B cell (primary cell): ENCODE measurements at regions not wholly inside any gene's neighbourhood (a gene's known extent, or its start where the extent isn't known, plus 50 kb on each side); places are given as distances from the start of the nearest gene placed in this dataset.

Experiments used
- ATAC-seq: fragments of 200-7000 bp; cut with Tn5 transposase; one replicate; pipeline ENCODE4 v1.10.0; 2021; ENCODE audit warnings: low read depth, mild to moderate bottlenecking, moderate number of reproducible peaks, moderate library complexity
- CTCF ChIA-PET: fragments of 350-600 bp; sonication (Branson Sonifier 250); formaldehyde crosslinking; loops from one replicate; lab custom pipeline; 2021; ENCODE audit warnings: antibody characterized with exemption, inconsistent platforms; lab: Charles Lee
- POLR2A ChIA-PET: fragments of 350-600 bp; sonication (Branson Sonifier 250); formaldehyde crosslinking; loops from one replicate; lab custom pipeline; 2021; ENCODE audit warnings: antibody characterized with exemption; lab: Charles Lee
- DNase-seq: peaks from one replicate; pipeline ENCODE4 v3.0.0; 2013
- H2AFZ ChIP-seq: 2 replicates; pipeline ENCODE4 v1.6.1; 2012; ENCODE audit warnings: mild to moderate bottlenecking, low read depth, low read length; ENCODE audit not compliant: insufficient read depth, poor library complexity, severe bottlenecking
- H3K27ac ChIP-seq, 2 donors: 1 replicate in 1 of 2; 2 replicates in 1 of 2; pipeline ENCODE4 v1.5.1; 2012 to 2013; ENCODE audit warnings: low read length in 2 of 2, mild to moderate bottlenecking in 2 of 2, moderate library complexity in 1 of 2
- H3K27me3 ChIP-seq, 4 experiments: fragments of 200-600 bp in 1 of 4; sonication (generic) in 1 of 4; replicated peaks in 1 of 4; 1 replicate in 2 of 4; 2 replicates in 2 of 4; pipeline versions ENCODE4 v1.6.1 to v1.7.0; 2013 to 2016; ENCODE audit warnings: low read length in 3 of 4, mild to moderate bottlenecking in 2 of 4, mixed read lengths in 1 of 4, moderate library complexity in 1 of 4; ENCODE audit not compliant: insufficient read depth in 4 of 4, control insufficient read depth in 3 of 4; ENCODE audit errors: control extremely low read depth in 1 of 4
- H3K36me3 ChIP-seq, 2 experiments: replicated peaks in 1 of 2; 1 replicate in 1 of 2; 2 replicates in 1 of 2; pipeline versions ENCODE4 v1.6.1 to v1.7.1; 2013; ENCODE audit warnings: low read length in 1 of 2; ENCODE audit not compliant: insufficient read depth in 2 of 2, control insufficient read depth in 1 of 2; ENCODE audit errors: control extremely low read depth in 1 of 2, extremely low read depth in 1 of 2
- H3K4me1 ChIP-seq, 2 donors: fragments of 200-600 bp in 1 of 2; sonication (generic) in 1 of 2; 1 replicate in 1 of 2; 2 replicates in 1 of 2; pipeline versions ENCODE4 v1.5.1 to v1.6.1; 2013 to 2017; ENCODE audit warnings: low read length in 2 of 2; ENCODE audit not compliant: control insufficient read depth in 2 of 2, insufficient read depth in 2 of 2
- H3K4me2 ChIP-seq: replicated peaks from 2 replicates; pipeline ENCODE3; 2012; ENCODE audit warnings: mild to moderate bottlenecking, low read depth, low read length; ENCODE audit not compliant: poor library complexity, severe bottlenecking
- H3K4me3 ChIP-seq, 5 experiments: fragments of 200-600 bp in 1 of 5; sonication (generic) in 1 of 5; 1 replicate in 3 of 5; 2 replicates in 2 of 5; pipeline versions ENCODE4 v1.5.1 to v1.7.0; 2011 to 2016; ENCODE audit warnings: low read length in 4 of 5, mild to moderate bottlenecking in 4 of 5, low read depth in 2 of 5, control low read depth in 1 of 5, moderate library complexity in 1 of 5; ENCODE audit not compliant: insufficient read depth in 1 of 5; ENCODE audit errors: control extremely low read depth in 1 of 5, extremely low read depth in 1 of 5
- H3K79me2 ChIP-seq: fragments of 200-600 bp; sonication (generic); one replicate; pipeline ENCODE4 v1.6.0; 2016; ENCODE audit warnings: low read length; ENCODE audit not compliant: control insufficient read depth, insufficient read depth
- H3K9ac ChIP-seq: fragments of 200-600 bp; sonication (generic); 2 replicates; pipeline ENCODE4 v1.6.1; 2017; ENCODE audit warnings: mild to moderate bottlenecking, low read length, moderate library complexity
- H3K9me3 ChIP-seq, 3 donors: one replicate each; pipeline versions ENCODE4 v1.6.1 to v1.7.1; 2013; ENCODE audit warnings: low read length in 2 of 3; ENCODE audit not compliant: control insufficient read depth in 2 of 3, insufficient read depth in 1 of 3; ENCODE audit errors: control extremely low read depth in 1 of 3
- H4K20me1 ChIP-seq: 2 replicates; pipeline ENCODE4 v1.6.0; 2012; ENCODE audit warnings: mild to moderate bottlenecking, low read length; ENCODE audit not compliant: insufficient read depth, control insufficient read depth, poor library complexity, severe bottlenecking
- H3K27ac Mint-ChIP-seq: one replicate; pipeline ENCODE4 v1.8.0; 2021; ENCODE audit warnings: mixed read lengths
- H3K27me3 Mint-ChIP-seq: one replicate; pipeline ENCODE4 v1.8.0; 2021; ENCODE audit warnings: mixed read lengths
- H3K4me1 Mint-ChIP-seq: one replicate; pipeline ENCODE4 v1.8.0; 2021; ENCODE audit warnings: mixed read lengths
- H3K4me3 Mint-ChIP-seq: one replicate; pipeline ENCODE4 v1.8.0; 2021; ENCODE audit warnings: mixed read lengths
- H3K9me3 Mint-ChIP-seq: one replicate; pipeline ENCODE4 v1.8.0; 2022; ENCODE audit warnings: mixed read lengths; ENCODE audit not compliant: insufficient read depth
- CTCF ChIP-seq: fragments of 200-600 bp; IDR thresholded peaks from one replicate; pipeline ENCODE4 v1.8.0; 2022; ENCODE audit warnings: antibody characterized with exemption, mild to moderate bottlenecking
- EZH2 ChIP-seq: IDR thresholded peaks from 2 replicates; pipeline ENCODE4 v1.6.1; 2012; ENCODE audit warnings: borderline replicate concordance, low read depth, mild to moderate bottlenecking, moderate library complexity, low read length; ENCODE audit not compliant: insufficient read depth, poor library complexity, severe bottlenecking
- WGBS: methylation state at CpG from one replicate; pipeline ENCODE4 v1.1.5; 2013; ENCODE audit warnings: missing lambda C conversion rate; ENCODE audit not compliant: insufficient coverage; 5-methylcytosine and 5-hydroxymethylcytosine counted together
- intact Hi-C: fragments of 100-400 bp; cut with micrococcal nuclease; formaldehyde crosslinking; loops from one replicate; pipeline ENCODE4 v1.10.0; 2022

GRCh38 chr10:31143331-31143935 is 111.8 kb upstream of the ZNF438 start:
- POLR2A ChIA-PET = no interaction called here
- intact Hi-C loops = no loop called here
- no peak for ATAC-seq
- Histone ChIP-seq H3K4me2 (no peak overlapping the region), H3K27ac (no peak overlapping the region), H3K27me3 (peaks cover 0 to 7% (median 0%) of the 10 kb centered on the region in 4 experiments), H2AFZ (no peak overlapping the region), H3K79me2 (no peaks in the 10 kb centered on the region), H3K36me3 (no peaks in the 10 kb centered on the region), H3K4me1 (peaks cover 0 to 3% of the 10 kb centered on the region in 2 donors), H3K9ac (no peak overlapping the region), H4K20me1 (no peaks in the 10 kb centered on the region), H3K9me3 (no peaks in the 10 kb centered on the region), H3K4me3 (no peak overlapping the region)
- WGBS = 72% methylated on average over 4 of the region's 5 CpGs
- CTCF ChIA-PET = no interaction called here
- TF ChIP-seq CTCF (no peak), EZH2 (no peak)
- Mint-ChIP-seq H3K27ac (no peak overlapping the region), H3K27me3 (peaks cover 9% of the 10 kb centered on the region), H3K9me3 (no peaks in the 10 kb centered on the region), H3K4me3 (no peak overlapping the region), H3K4me1 (no peaks in the 10 kb centered on the region)
- DNase-seq = no peak

- Histone ChIP-seq H3K4me2 (no peak overlapping the region), H3K9me3 (no peaks in the 10 kb centered on the region), H3K27ac (no peak overlapping the region), H3K79me2 (no peaks in the 10 kb centered on the region), H3K4me3 (no peak overlapping the region), H4K20me1 (no peaks in the 10 kb centered on the region), H2AFZ (peak overlapping the region; percentile 21), H3K27me3 (peaks cover 0 to 7% (median 0%) of the 10 kb centered on the region in 4 experiments), H3K36me3 (no peaks in the 10 kb centered on the region), H3K9ac (no peak overlapping the region), H3K4me1 (peaks cover 0 to 3% of the 10 kb centered on the region in 2 donors)
- DNase-seq = no peak
- Mint-ChIP-seq H3K4me1 (peaks cover 4% of the 10 kb centered on the region), H3K9me3 (no peaks in the 10 kb centered on the region), H3K27ac (no peak overlapping the region), H3K4me3 (no peak overlapping the region), H3K27me3 (peaks cover 9% of the 10 kb centered on the region)
- no peak for TF ChIP-seq EZH2
- no peak for TF ChIP-seq CTCF
- intact Hi-C loops = no loop called here
- ChIA-PET CTCF (no interaction called here), POLR2A (no interaction called here)
- 94% methylated on average over 3 of the region's 5 CpGs for WGBS
- no peak for ATAC-seq
Measured at GRCh38 chr10:31145986-31146385, 114.3 kb upstream of the ZNF438 start.
